GM21381 (cell line): ENCODE measurements at regions not wholly inside any gene's neighbourhood (a gene's known extent, or its start where the extent isn't known, plus 50 kb on each side); places are given as distances from the start of the nearest gene placed in this dataset.
"Not testable (repeated sequence)": the region's sequence is repeated elsewhere in the genome, so short reads cannot be mapped to it uniquely, and the experiment has no call there.

Experiments
- ATAC-seq: cut with Tn5 transposase; IDR thresholded peaks from one replicate; pipeline ENCODE4 v1.9.1; 2021; ENCODE audit warnings: mild to moderate bottlenecking, moderate library complexity; ENCODE audit not compliant: unreplicated experiment

- ATAC-seq, result no peak
These were observed 1100.4 kb upstream of the COX7C start for GRCh38 chr5:85517386-85517785.

- ATAC-seq, result no peak
These were observed 1084.2 kb upstream of the COX7C start for GRCh38 chr5:85533341-85534047.

GRCh38 chr5:85538362-85538761 lies 1079.4 kb upstream of the COX7C start:
- ATAC-seq, result no peak

- ATAC-seq, result no peak
These were observed 1072.6 kb upstream of the COX7C start for GRCh38 chr5:85545129-85545528.

GRCh38 chr5:85549229-85549628 lies 1068.5 kb upstream of the COX7C start:
- no peak for ATAC-seq

- ATAC-seq, result no peak
These were observed 1067.7 kb upstream of the COX7C start for GRCh38 chr5:85549836-85550599.

- no peak for ATAC-seq
These were observed 1061.3 kb upstream of the COX7C start for GRCh38 chr5:85556464-85556863.

- no peak for ATAC-seq
These were observed 1041.1 kb upstream of the COX7C start for GRCh38 chr5:85576666-85577065.

- not testable (repeated sequence) for ATAC-seq
These were observed 1029.9 kb upstream of the COX7C start for GRCh38 chr5:85587806-85588205.

GRCh38 chr5:85588268-85588667 lies 1029.5 kb upstream of the COX7C start:
- not testable (repeated sequence) for ATAC-seq

GRCh38 chr5:85590764-85591163 lies 1027.0 kb upstream of the COX7C start:
- no peak for ATAC-seq

- no peak for ATAC-seq
These were observed 1026.4 kb upstream of the COX7C start for GRCh38 chr5:85591311-85591710.

GRCh38 chr5:85602843-85603242 lies 1014.9 kb upstream of the COX7C start:
- ATAC-seq, result no peak

- ATAC-seq, result no peak
These were observed 1013.4 kb upstream of the COX7C start for GRCh38 chr5:85604378-85604777.

- ATAC-seq, result no peak
These were observed 1013.0 kb upstream of the COX7C start for GRCh38 chr5:85604786-85605185.

GRCh38 chr5:85605381-85605780 lies 1012.4 kb upstream of the COX7C start:
- no peak for ATAC-seq

GRCh38 chr5:85614489-85614888 lies 1003.3 kb upstream of the COX7C start:
- ATAC-seq, result no peak

- no peak for ATAC-seq
These were observed 996.1 kb upstream of the COX7C start for GRCh38 chr5:85621668-85622067.

- ATAC-seq, result no peak
These were observed 989.6 kb upstream of the COX7C start for GRCh38 chr5:85628153-85628552.

GRCh38 chr5:85638495-85639125 lies 979.1 kb upstream of the COX7C start:
- not testable (repeated sequence) for ATAC-seq

- no peak for ATAC-seq
These were observed 971.7 kb upstream of the COX7C start for GRCh38 chr5:85646036-85646435.

- ATAC-seq, result no peak
These were observed 971.1 kb upstream of the COX7C start for GRCh38 chr5:85646641-85647040.
